K562 (cell line): ENCODE measurements at regions not wholly inside any gene's neighbourhood (a gene's known extent, or its start where the extent isn't known, plus 50 kb on each side); places are given as distances from the start of the nearest gene placed in this dataset.

Experiments
- ATAC-seq: fragments of 200-7000 bp; cut with Tn5 transposase; 3 replicates; pipeline ENCODE4 v1.9.1; 2020; ENCODE audit warnings: moderate library complexity
- BruUV-seq: library from RNA; stranded (reverse); fragments of 400-500 nt; replicated peaks from 2 replicates; lab custom pipeline; 2021; lab: Mats Ljungman, UMichigan
- CTCF ChIA-PET: fragments of 300-600 bp; formaldehyde crosslinking; extraction: SDS; loops from one replicate; lab custom pipeline; 2021; ENCODE audit warnings: low intra/inter-chr PET ratio; lab: Yijun Ruan, JAX
- POLR2A ChIA-PET: fragments of 300-600, 350-650 bp; sonication (Branson Sonifier 250); formaldehyde crosslinking; extraction: SDS; loops from one replicate; lab custom pipeline; 2021; ENCODE audit warnings: antibody characterized with exemption, inconsistent platforms; lab: Yijun Ruan, JAX
- DNase-seq, 4 experiments: peaks; one replicate each; pipeline versions ENCODE4 v3.0.0 to v3.0.0-alpha.2; 2011 to 2018; ENCODE audit warnings: low spot score in 3 of 4, mixed read lengths in 3 of 4; ENCODE audit errors: extremely low read depth in 1 of 4
- FAIRE-seq: peaks from 2 replicates; lab custom pipeline; 2011; peaks lifted over from hg19 to GRCh38; lab: Jason Lieb, UNC
- H2AFZ ChIP-seq: 2 replicates; pipeline ENCODE4 v1.6.0; 2011; ENCODE audit warnings: low read depth, low read length, control low read depth, inconsistent platforms
- H3K27ac ChIP-seq: fragments of 200-600 bp; 3 replicates; pipeline ENCODE4 v1.8.0; 2011; ENCODE audit warnings: low read depth, mild to moderate bottlenecking, control low read depth, inconsistent platforms, low read length, moderate library complexity, mixed read lengths; ENCODE audit errors: extremely low read depth
- H3K27me3 ChIP-seq, 2 experiments: fragments of 300-600 bp in 1 of 2; 2 replicates in 1 of 2; 3 replicates in 1 of 2; pipeline versions ENCODE4 v1.6.0 to v1.8.0; 2011; ENCODE audit warnings: inconsistent platforms in 2 of 2, low read length in 2 of 2, mild to moderate bottlenecking in 1 of 2, mixed read lengths in 1 of 2, moderate library complexity in 1 of 2; ENCODE audit not compliant: control insufficient read depth in 2 of 2, insufficient read depth in 2 of 2
- H3K36me3 ChIP-seq: fragments of 300-600 bp; 3 replicates; pipeline ENCODE4 v1.8.0; 2011; ENCODE audit warnings: mild to moderate bottlenecking, low read length, inconsistent platforms; ENCODE audit not compliant: control insufficient read depth, insufficient read depth
- H3K4me1 ChIP-seq, 2 experiments: fragments of 200-600 bp in 1 of 2; replicated peaks in 1 of 2; 2 replicates in 1 of 2; 3 replicates in 1 of 2; pipeline versions ENCODE4 v1.5.1 to v1.8.0; 2011; ENCODE audit warnings: inconsistent platforms in 2 of 2, low read length in 2 of 2, mild to moderate bottlenecking in 1 of 2, mixed read lengths in 1 of 2, moderate library complexity in 1 of 2; ENCODE audit not compliant: control insufficient read depth in 2 of 2, insufficient read depth in 2 of 2
- H3K4me2 ChIP-seq: 2 replicates; pipeline ENCODE4 v1.6.1; 2011; ENCODE audit warnings: low read length, control low read depth, inconsistent platforms, mixed read lengths; ENCODE audit not compliant: insufficient read depth
- H3K4me3 ChIP-seq: fragments of 200-600 bp; sonication (generic), shearing (Covaris generic); 2 replicates; pipeline ENCODE4 v1.5.1; 2016; ENCODE audit warnings: control low read depth, inconsistent platforms
- H3K79me2 ChIP-seq: fragments of 200-600 bp; 3 replicates; pipeline ENCODE4 v1.8.0; 2011; ENCODE audit warnings: low read length, inconsistent platforms; ENCODE audit not compliant: control insufficient read depth, insufficient read depth
- H3K9ac ChIP-seq, 2 experiments: 2 replicates each; pipeline versions ENCODE4 v1.6.0 to v1.6.1; 2011; ENCODE audit warnings: low read depth in 2 of 2, low read length in 2 of 2, control low read depth in 1 of 2, inconsistent platforms in 1 of 2, mild to moderate bottlenecking in 1 of 2, mixed read lengths in 1 of 2; ENCODE audit not compliant: insufficient read depth in 1 of 2
- H3K9me1 ChIP-seq: one replicate; pipeline ENCODE4 v1.6.0; 2011; ENCODE audit warnings: inconsistent platforms, mild to moderate bottlenecking, low read length, moderate library complexity; ENCODE audit not compliant: control insufficient read depth, insufficient read depth
- H3K9me3 ChIP-seq: replicated peaks from 2 replicates; pipeline ENCODE4 v1.5.1; 2011; ENCODE audit warnings: low read depth, low read length, inconsistent platforms; ENCODE audit not compliant: control insufficient read depth, insufficient read depth
- H4K20me1 ChIP-seq: replicated peaks from 2 replicates; pipeline ENCODE4 v1.6.1; 2011; ENCODE audit warnings: low read length, inconsistent platforms, mixed read lengths; ENCODE audit not compliant: control insufficient read depth, insufficient read depth
- DACH1 ChIP-seq: fragments of 450-650 bp; IDR thresholded peaks from 2 replicates; pipeline ENCODE4 v1.6.1; 2018; ENCODE audit not compliant: partially characterized antibody
- EP400 ChIP-seq: fragments of 450-650 bp; IDR thresholded peaks from 2 replicates; pipeline ENCODE4 v1.6.1; 2017; ENCODE audit warnings: antibody characterized with exemption, mild to moderate bottlenecking, moderate library complexity
- GABPA ChIP-seq: fragments of 200-800 bp; sonication (Bioruptor generic); conservative IDR thresholded peaks from 2 replicates; pipeline ENCODE4 v1.6.1; 2016; ENCODE audit warnings: low read depth, missing genetic modification characterization, missing compliant biosample characterization
- MAZ ChIP-seq, 2 experiments: fragments of 450-650 bp in 1 of 2; sonication (generic) in 1 of 2; formaldehyde crosslinking; IDR thresholded peaks in 1 of 2; conservative IDR thresholded peaks in 1 of 2; 2 replicates each; pipeline versions ENCODE4 v1.4.0 to v1.5.0; 2020; ENCODE audit warnings: mild to moderate bottlenecking in 1 of 2, missing genetic modification reagents in 1 of 2
- MEIS2 ChIP-seq: fragments of 450-650 bp; IDR thresholded peaks from 2 replicates; pipeline ENCODE4 v1.6.1; 2014; ENCODE audit warnings: mild to moderate bottlenecking; ENCODE audit not compliant: partially characterized antibody
- RBFOX2 ChIP-seq: fragments of 200-400 bp; formaldehyde crosslinking; IDR thresholded peaks from 2 replicates; pipeline ENCODE4 v1.6.1; 2017; ENCODE audit warnings: low read depth, mild to moderate bottlenecking, low read length, moderate library complexity
- SIRT6 ChIP-seq: IDR thresholded peaks from one replicate; pipeline ENCODE4 v1.6.1; 2012; ENCODE audit warnings: low read depth, mild to moderate bottlenecking, control low read depth, inconsistent platforms, low read length, moderate library complexity
- TBL1XR1 ChIP-seq, 2 experiments: IDR thresholded peaks; 2 replicates each; pipeline ENCODE4 v1.6.1; 2012; ENCODE audit warnings: improper control_type of control experiment in 2 of 2, low read length in 2 of 2, mild to moderate bottlenecking in 1 of 2
- ZNF311 ChIP-seq: fragments of 250-450 bp; sonication (Bioruptor Pico); IDR thresholded peaks from 2 replicates; pipeline ENCODE4 v1.4.0; 2020; ENCODE audit warnings: mild to moderate bottlenecking, moderate library complexity
- ZNF695 ChIP-seq: fragments of 450-650 bp; formaldehyde crosslinking; IDR thresholded peaks from 2 replicates; pipeline ENCODE4 v1.4.0; 2020; ENCODE audit warnings: mild to moderate bottlenecking, moderate library complexity
- ZZZ3 ChIP-seq: fragments of 450-650 bp; IDR thresholded peaks from 2 replicates; pipeline ENCODE4 v1.6.1; 2016; ENCODE audit warnings: antibody characterized with exemption, mild to moderate bottlenecking, moderate library complexity
- WGBS: fragments of 100-300 bp; shearing (Covaris generic); methylation state at CpG from one replicate; pipeline ENCODE4 v1.1.6; 2016; ENCODE audit warnings: low coverage, mixed read lengths; ENCODE audit not compliant: insufficient coverage; ENCODE audit errors: missing lambda C conversion rate; 5-methylcytosine and 5-hydroxymethylcytosine counted together
- in situ Hi-C: fragments of 300-500 bp; cut with MboI; formaldehyde crosslinking; loops from 4 replicates; pipeline ENCODE4 v1.15.0; 2018; ENCODE audit warnings: inconsistent platforms, mixed read lengths
- intact Hi-C: fragments of 100-400 bp; cut with micrococcal nuclease; formaldehyde crosslinking; loops from 2 replicates; pipeline ENCODE4 v1.14.2; 2022
- TF ChIP-seq, protein P1 (sequence below): sonication (generic); formaldehyde crosslinking; IDR thresholded peaks from 2 replicates; pipeline ENCODE4 v1.8.0; 2023; ENCODE audit warnings: mild to moderate bottlenecking, missing genetic modification reagents
- TF ChIP-seq, protein P2 (sequence below): fragments of 250-450 bp; sonication (Bioruptor Pico); IDR thresholded peaks from 2 replicates; pipeline ENCODE4 v1.5.1; 2021; ENCODE audit warnings: mild to moderate bottlenecking
- TF ChIP-seq, protein P3 (sequence below), 3 experiments: IDR thresholded peaks in 2 of 3; conservative IDR thresholded peaks in 1 of 3; 2 replicates each; pipeline ENCODE4 v1.5.1; 2011 to 2012; ENCODE audit warnings: low read length in 3 of 3, mild to moderate bottlenecking in 3 of 3, control low read depth in 2 of 3, improper control_type of control experiment in 1 of 3, inconsistent platforms in 1 of 3, low read depth in 1 of 3, mixed read lengths in 1 of 3, moderate library complexity in 1 of 3; ENCODE audit not compliant: insufficient read depth in 2 of 3

DNA sequence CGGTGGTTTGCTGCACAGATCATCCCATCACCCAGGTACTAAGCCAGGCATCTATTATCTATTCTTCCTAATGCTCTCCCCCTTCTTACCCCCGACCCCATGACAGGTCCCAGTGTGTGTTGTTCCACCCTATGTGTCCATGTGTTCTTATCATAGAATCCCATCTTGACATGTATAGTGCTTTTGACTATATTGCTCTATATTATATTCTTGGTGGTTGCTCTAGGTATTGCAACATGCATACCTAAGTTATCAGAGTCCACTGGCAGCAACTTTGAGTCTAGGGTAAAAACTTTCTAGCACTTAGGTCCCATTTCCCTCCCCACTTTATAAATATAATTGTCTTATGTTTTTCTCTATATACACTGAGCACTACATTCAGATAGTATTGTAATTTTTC lies 170.3 kb downstream of the TBX22 start:
- Histone ChIP-seq H3K27ac (no peak overlapping the region), H3K36me3 (no peaks in the 10 kb centered on the region), H3K4me1 (no peaks in the 10 kb centered on the region), H3K27me3 (no peaks in the 10 kb centered on the region), H3K9me1 (no peaks in the 10 kb centered on the region), H3K4me3 (no peak overlapping the region), H2AFZ (no peak overlapping the region), H3K9ac (no peak overlapping the region), H3K9me3 (no peaks in the 10 kb centered on the region), H4K20me1 (no peaks in the 10 kb centered on the region), H3K4me2 (no peak overlapping the region), H3K79me2 (no peaks in the 10 kb centered on the region)
- whole genome bisulfite sequencing = 0% methylated on average over 2 of the region's 2 CpGs
- ChIA-PET CTCF (no interaction called here), POLR2A (no interaction called here)
- TF ChIP-seq ZNF311 (CRISPR knock-in tag) (no peak), ZZZ3 (no peak), DACH1 (no peak), GABPA (tag) (no peak), MAZ (CRISPR knock-in tag; conservative IDR thresholded peaks at IDR 0.05 in 1 of 2, IDR thresholded peaks at IDR 0.05 in 1 of 2) (no peak), MEIS2 (no peak), TBL1XR1 (IDR thresholded peaks at IDR 0.05; ENCODE audit: low read length in 2 of 2) (no peak), SIRT6 (no peak), ZNF695 (CRISPR knock-in tag) (no peak), RBFOX2 (no peak), EP400 (no peak)
- TF ChIP-seq, protein P1, sequence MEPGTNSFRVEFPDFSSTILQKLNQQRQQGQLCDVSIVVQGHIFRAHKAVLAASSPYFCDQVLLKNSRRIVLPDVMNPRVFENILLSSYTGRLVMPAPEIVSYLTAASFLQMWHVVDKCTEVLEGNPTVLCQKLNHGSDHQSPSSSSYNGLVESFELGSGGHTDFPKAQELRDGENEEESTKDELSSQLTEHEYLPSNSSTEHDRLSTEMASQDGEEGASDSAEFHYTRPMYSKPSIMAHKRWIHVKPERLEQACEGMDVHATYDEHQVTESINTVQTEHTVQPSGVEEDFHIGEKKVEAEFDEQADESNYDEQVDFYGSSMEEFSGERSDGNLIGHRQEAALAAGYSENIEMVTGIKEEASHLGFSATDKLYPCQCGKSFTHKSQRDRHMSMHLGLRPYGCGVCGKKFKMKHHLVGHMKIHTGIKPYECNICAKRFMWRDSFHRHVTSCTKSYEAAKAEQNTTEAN (CRISPR knock-in tag) = no peak
- TF ChIP-seq, protein P2, sequence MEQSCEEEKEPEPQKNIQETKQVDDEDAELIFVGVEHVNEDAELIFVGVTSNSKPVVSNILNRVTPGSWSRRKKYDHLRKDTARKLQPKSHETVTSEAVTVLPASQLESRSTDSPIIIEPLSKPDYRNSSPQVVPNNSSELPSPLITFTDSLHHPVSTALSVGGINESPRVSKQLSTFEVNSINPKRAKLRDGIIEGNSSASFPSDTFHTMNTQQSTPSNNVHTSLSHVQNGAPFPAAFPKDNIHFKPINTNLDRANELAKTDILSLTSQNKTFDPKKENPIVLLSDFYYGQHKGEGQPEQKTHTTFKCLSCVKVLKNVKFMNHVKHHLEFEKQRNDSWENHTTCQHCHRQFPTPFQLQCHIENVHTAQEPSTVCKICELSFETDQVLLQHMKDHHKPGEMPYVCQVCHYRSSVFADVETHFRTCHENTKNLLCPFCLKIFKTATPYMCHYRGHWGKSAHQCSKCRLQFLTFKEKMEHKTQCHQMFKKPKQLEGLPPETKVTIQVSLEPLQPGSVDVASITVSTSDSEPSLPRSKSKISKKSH (CRISPR knock-in tag) = no peak
- TF ChIP-seq, protein P3, sequence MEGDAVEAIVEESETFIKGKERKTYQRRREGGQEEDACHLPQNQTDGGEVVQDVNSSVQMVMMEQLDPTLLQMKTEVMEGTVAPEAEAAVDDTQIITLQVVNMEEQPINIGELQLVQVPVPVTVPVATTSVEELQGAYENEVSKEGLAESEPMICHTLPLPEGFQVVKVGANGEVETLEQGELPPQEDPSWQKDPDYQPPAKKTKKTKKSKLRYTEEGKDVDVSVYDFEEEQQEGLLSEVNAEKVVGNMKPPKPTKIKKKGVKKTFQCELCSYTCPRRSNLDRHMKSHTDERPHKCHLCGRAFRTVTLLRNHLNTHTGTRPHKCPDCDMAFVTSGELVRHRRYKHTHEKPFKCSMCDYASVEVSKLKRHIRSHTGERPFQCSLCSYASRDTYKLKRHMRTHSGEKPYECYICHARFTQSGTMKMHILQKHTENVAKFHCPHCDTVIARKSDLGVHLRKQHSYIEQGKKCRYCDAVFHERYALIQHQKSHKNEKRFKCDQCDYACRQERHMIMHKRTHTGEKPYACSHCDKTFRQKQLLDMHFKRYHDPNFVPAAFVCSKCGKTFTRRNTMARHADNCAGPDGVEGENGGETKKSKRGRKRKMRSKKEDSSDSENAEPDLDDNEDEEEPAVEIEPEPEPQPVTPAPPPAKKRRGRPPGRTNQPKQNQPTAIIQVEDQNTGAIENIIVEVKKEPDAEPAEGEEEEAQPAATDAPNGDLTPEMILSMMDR (IDR thresholded peaks at IDR 0.05 in 2 of 3, conservative IDR thresholded peaks at IDR 0.05 in 1 of 3; ENCODE audit: insufficient read depth in 2 of 3, low read depth in 1 of 3, low read length in 3 of 3) = no peak
- FAIRE-seq (no peak), DNase-seq (peak in 2 of 4 experiments; percentile 6 to 8), ATAC-seq (no peak)
- intact Hi-C loops = no loop called here
- in situ Hi-C loops = no loop called here
- no TSS peak for BruUV-seq
